Left ventricle myocardium superior (tissue), 1 donor: ENCODE measurements at regions not wholly inside any gene's neighbourhood (a gene's known extent, or its start where the extent isn't known, plus 50 kb on each side); places are given as distances from the start of the nearest gene placed in this dataset.
"Not testable (repeated sequence)": the region's sequence is repeated elsewhere in the genome, so short reads cannot be mapped to it uniquely, and the experiment has no call there.

ENCODE experiments used
- ATAC-seq: fragments of 200-7000 bp; cut with Tn5 transposase; one replicate; pipeline ENCODE4 v1.9.1; 2020; ENCODE audit warnings: mild to moderate bottlenecking, moderate library complexity
- DNase-seq: peaks from one replicate; pipeline ENCODE4 v3.0.0-alpha.2; 2020
- intact Hi-C: fragments of 100-400 bp; cut with micrococcal nuclease; formaldehyde crosslinking; loops from one replicate; pipeline ENCODE4 v1.11.0; 2022
- donor health status: DM: no; HTN: yes; CAD: no; lungs with severe emphysema.

- no peak for ATAC-seq
- intact Hi-C loops, result no loop called here
- DNase-seq, result no peak
Observed at GRCh38 chr7:81277691-81278090, 358.8 kb upstream of the SEMA3C start.

- ATAC-seq (no peak), DNase-seq (no peak)
- intact Hi-C loops, result no loop called here
Observed at GRCh38 chr7:81273601-81274397, 354.9 kb upstream of the SEMA3C start.

- DNase-seq, result no peak
- intact Hi-C loops, result no loop called here
- ATAC-seq, result no peak
Observed at GRCh38 chr7:81272176-81272575, 353.3 kb upstream of the SEMA3C start.

- DNase-seq, result no peak
- no peak for ATAC-seq
- intact Hi-C loops, result no loop called here
Observed at GRCh38 chr7:81268551-81268950, 349.7 kb upstream of the SEMA3C start.

- no peak for DNase-seq
- intact Hi-C loops, result no loop called here
- ATAC-seq, result no peak
Observed at GRCh38 chr7:81267508-81267907, 348.7 kb upstream of the SEMA3C start.

GRCh38 chr7:81264116-81264515, 345.3 kb upstream of the SEMA3C start:
- intact Hi-C loops, result no loop called here
- ATAC-seq (no peak), DNase-seq (no peak)

- intact Hi-C loops, result no loop called here
- ATAC-seq, result no peak
- no peak for DNase-seq
Observed at GRCh38 chr7:81260152-81260551, 341.3 kb upstream of the SEMA3C start.

GRCh38 chr7:81256991-81257390, 338.1 kb upstream of the SEMA3C start:
- ATAC-seq (peak; percentile 53), DNase-seq (peak; percentile 36)
- intact Hi-C loops, result loop anchor here (5.0 kb wide), 1 partner anchor 555 kb away; no protein-coding TSS in a partner anchor

- ATAC-seq (no peak), DNase-seq (no peak)
- intact Hi-C loops, result no loop called here
Observed at GRCh38 chr7:81248420-81248819, 329.6 kb upstream of the SEMA3C start.

GRCh38 chr7:81247364-81247763, 328.5 kb upstream of the SEMA3C start:
- DNase-seq, intact Hi-C loops, ATAC-seq: not testable (repeated sequence)

- ATAC-seq (no peak), DNase-seq (no peak)
- intact Hi-C loops, result no loop called here
Observed at GRCh38 chr7:81245353-81245752, 326.5 kb upstream of the SEMA3C start.

- ATAC-seq, result no peak
- DNase-seq, result no peak
- intact Hi-C loops, result no loop called here
Observed at GRCh38 chr7:81244224-81244623, 325.4 kb upstream of the SEMA3C start.

- intact Hi-C loops, result no loop called here
- ATAC-seq (no peak), DNase-seq (no peak)
Observed at GRCh38 chr7:81236560-81236959, 317.7 kb upstream of the SEMA3C start.

- intact Hi-C loops, result no loop called here
- DNase-seq (no peak), ATAC-seq (no peak)
Observed at GRCh38 chr7:81235997-81236396, 317.1 kb upstream of the SEMA3C start.

GRCh38 chr7:81234896-81235295, 316.0 kb upstream of the SEMA3C start:
- DNase-seq (no peak), ATAC-seq (no peak)
- intact Hi-C loops, result no loop called here

GRCh38 chr7:81233208-81233940, 314.5 kb upstream of the SEMA3C start:
- no peak for ATAC-seq
- no peak for DNase-seq
- intact Hi-C loops, result no loop called here

GRCh38 chr7:81232084-81232799, 313.4 kb upstream of the SEMA3C start:
- intact Hi-C loops, result no loop called here
- ATAC-seq (peak; percentile 94), DNase-seq (peak; percentile 77)

GRCh38 chr7:81231301-81231838, 312.5 kb upstream of the SEMA3C start:
- ATAC-seq (no peak), DNase-seq (no peak)
- intact Hi-C loops, result no loop called here

GRCh38 chr7:81226234-81226633, 307.4 kb upstream of the SEMA3C start:
- DNase-seq (no peak), ATAC-seq (no peak)
- intact Hi-C loops, result no loop called here

- ATAC-seq, result not testable (repeated sequence)
Observed at GRCh38 chr7:81222692-81223091, 303.8 kb upstream of the SEMA3C start.

More at GRCh38 chr7:81222692-81223091, 303.8 kb upstream of the SEMA3C start:
- DNase-seq, intact Hi-C loops: not testable (repeated sequence)
